GM23338 (cell line): ENCODE measurements at regions not wholly inside any gene's neighbourhood (a gene's known extent, or its start where the extent isn't known, plus 50 kb on each side); places are given as distances from the start of the nearest gene placed in this dataset.

Experiments used
- EZH2phosphoT487 ChIP-seq: fragments of 200-600 bp; sonication (generic); IDR thresholded peaks from one replicate; pipeline ENCODE4 v1.8.1; 2018; ENCODE audit warnings: antibody characterized with exemption; ENCODE audit not compliant: unreplicated experiment
- JUNB ChIP-seq: IDR thresholded peaks from one replicate; pipeline ENCODE4 v1.6.1; 2016; ENCODE audit warnings: antibody characterized with exemption; ENCODE audit not compliant: unreplicated experiment
- REST ChIP-seq: IDR thresholded peaks from one replicate; pipeline ENCODE4 v1.6.1; 2018; ENCODE audit warnings: antibody characterized with exemption; ENCODE audit not compliant: unreplicated experiment
- STAT1 ChIP-seq: IDR thresholded peaks from one replicate; pipeline ENCODE4 v1.6.1; 2016; ENCODE audit warnings: antibody characterized with exemption; ENCODE audit not compliant: unreplicated experiment
- ZNF331 ChIP-seq: fragments of 250-450 bp; sonication (Bioruptor Pico); IDR thresholded peaks from 2 replicates; pipeline ENCODE4 v1.5.0; 2020; ENCODE audit warnings: low read depth, mild to moderate bottlenecking, moderate library complexity
- ZNF462 ChIP-seq: fragments of 250-450 bp; sonication (Bioruptor Pico); IDR thresholded peaks from 2 replicates; pipeline ENCODE4 v1.5.0; 2020; ENCODE audit warnings: mild to moderate bottlenecking, moderate library complexity

DNA sequence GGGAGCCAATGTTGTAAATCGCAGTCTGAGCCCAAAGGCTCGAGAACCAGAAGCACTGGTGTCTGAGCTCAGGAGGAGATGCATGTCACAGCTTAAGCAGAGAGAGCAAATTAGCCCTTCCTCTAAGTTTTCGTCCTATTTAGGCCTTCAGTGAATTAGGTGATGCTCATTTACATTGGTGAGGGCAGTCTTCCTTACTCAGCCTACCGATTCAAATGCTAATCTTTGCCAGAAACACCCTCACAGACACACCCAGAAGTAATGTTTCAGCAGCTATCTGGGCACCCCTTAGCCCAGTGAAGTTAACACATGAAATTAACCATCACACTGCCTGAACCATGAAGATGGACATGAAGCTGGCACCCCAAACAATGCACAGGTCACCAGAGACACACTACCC lies 385.1 kb downstream of the STK39 start (continued):
- TF ChIP-seq REST (no peak), ZNF331 (no peak), JUNB (no peak), EZH2phosphoT487 (no peak), STAT1 (no peak), ZNF462 (no peak)
